IMR-90 (cell line): ENCODE measurements at regions not wholly inside any gene's neighbourhood (a gene's known extent, or its start where the extent isn't known, plus 50 kb on each side); places are given as distances from the start of the nearest gene placed in this dataset.
A peak's percentile ranks its signal among the peaks of the same experiment; 100 is the strongest.

Experiments used
- ATAC-seq: fragments of 200-7000 bp; cut with Tn5 transposase; 2 replicates; pipeline ENCODE4 v1.9.1; 2020; ENCODE audit warnings: low read depth, mild to moderate bottlenecking, moderate library complexity
- BruUV-seq: library from RNA; stranded (reverse); fragments of 400-500 nt; replicated peaks from 2 replicates; lab custom pipeline; 2021; lab: Mats Ljungman, UMichigan
- CTCF ChIA-PET: fragments of 300-600 bp; formaldehyde crosslinking; extraction: SDS; loops from one replicate; lab custom pipeline; 2021; ENCODE audit warnings: antibody characterized with exemption; lab: Yijun Ruan, JAX
- POLR2A ChIA-PET: fragments of 300-600 bp; sonication (Branson Sonifier 250); formaldehyde crosslinking; loops from one replicate; lab custom pipeline; 2022; ENCODE audit warnings: antibody characterized with exemption; ENCODE audit not compliant: unreplicated experiment; lab: Charles Lee
- DNase-seq: peaks from one replicate; pipeline ENCODE4 v3.0.0; 2013
- H2AFZ ChIP-seq: replicated peaks from 2 replicates; pipeline ENCODE3; 2013; ENCODE audit warnings: low read length, mild to moderate bottlenecking; ENCODE audit not compliant: poor library complexity
- H2AK5ac ChIP-seq: 2 replicates; pipeline ENCODE4 v1.6.1; 2013; ENCODE audit warnings: low read depth, low read length, inconsistent platforms
- H2AK9ac ChIP-seq: replicated peaks from 2 replicates; pipeline ENCODE3; 2013; ENCODE audit warnings: mild to moderate bottlenecking, low read depth, low read length, moderate library complexity; ENCODE audit not compliant: poor library complexity
- H2BK120ac ChIP-seq: 2 replicates; pipeline ENCODE4 v1.6.1; 2013; ENCODE audit warnings: low read depth, low read length, inconsistent platforms
- H2BK15ac ChIP-seq: 3 replicates; pipeline ENCODE4 v1.6.1; 2013; ENCODE audit warnings: low read depth, low read length, inconsistent platforms
- H2BK20ac ChIP-seq: 2 replicates; pipeline ENCODE4 v1.6.1; 2013; ENCODE audit warnings: low read depth, mild to moderate bottlenecking, inconsistent platforms, low read length, moderate library complexity
- H2BK5ac ChIP-seq: 2 replicates; pipeline ENCODE4 v1.6.1; 2013; ENCODE audit warnings: mild to moderate bottlenecking, low read depth, low read length, inconsistent platforms; ENCODE audit not compliant: poor library complexity, severe bottlenecking
- H3K14ac ChIP-seq: replicated peaks from 2 replicates; pipeline ENCODE4 v1.6.1; 2013; ENCODE audit warnings: low read depth, low read length, inconsistent platforms
- H3K18ac ChIP-seq: 2 replicates; pipeline ENCODE4 v1.6.1; 2013; ENCODE audit warnings: low read depth, low read length, control low read depth
- H3K23ac ChIP-seq: 2 replicates; pipeline ENCODE4 v1.6.1; 2013; ENCODE audit warnings: low read depth, low read length, inconsistent platforms
- H3K27ac ChIP-seq: 2 replicates; pipeline ENCODE4 v1.5.1; 2013; ENCODE audit warnings: mild to moderate bottlenecking, control low read depth, low read length; ENCODE audit not compliant: insufficient read depth
- H3K27me3 ChIP-seq: 2 replicates; pipeline ENCODE4 v1.6.1; 2013; ENCODE audit warnings: low read length; ENCODE audit not compliant: control insufficient read depth, insufficient read depth
- H3K36me3 ChIP-seq: 2 replicates; pipeline ENCODE4 v1.6.1; 2013; ENCODE audit warnings: low read length, mixed read lengths; ENCODE audit not compliant: control insufficient read depth, insufficient read depth
- H3K4ac ChIP-seq: 2 replicates; pipeline ENCODE4 v1.6.1; 2013; ENCODE audit warnings: low read depth, low read length, inconsistent platforms
- H3K4me1 ChIP-seq: 2 replicates; pipeline ENCODE4 v1.6.1; 2013; ENCODE audit warnings: low read length, mixed read lengths; ENCODE audit not compliant: control insufficient read depth, insufficient read depth
- H3K4me2 ChIP-seq: 2 replicates; pipeline ENCODE4 v1.6.1; 2013; ENCODE audit warnings: low read depth, mild to moderate bottlenecking, control low read depth, low read length, moderate library complexity
- H3K4me3 ChIP-seq: 2 replicates; pipeline ENCODE4 v1.5.1; 2013; ENCODE audit warnings: low read depth, mild to moderate bottlenecking, control low read depth, low read length, moderate library complexity; ENCODE audit not compliant: insufficient read depth
- H3K56ac ChIP-seq: 2 replicates; pipeline ENCODE4 v1.6.1; 2013; ENCODE audit warnings: low read length, inconsistent platforms; ENCODE audit not compliant: insufficient read depth; ENCODE audit errors: extremely low read depth
- H3K79me1 ChIP-seq, 2 experiments: 2 replicates each; pipeline ENCODE4 v1.6.1; 2013; ENCODE audit warnings: low read length in 2 of 2, inconsistent platforms in 1 of 2, low read depth in 1 of 2
- H3K9ac ChIP-seq: 2 replicates; pipeline ENCODE4 v1.6.1; 2013; ENCODE audit warnings: low read depth, low read length, control low read depth
- H3K9me1 ChIP-seq: 2 replicates; pipeline ENCODE4 v1.6.1; 2013; ENCODE audit warnings: low read length, inconsistent platforms; ENCODE audit not compliant: insufficient read depth
- H3K9me3 ChIP-seq: 2 replicates; pipeline ENCODE4 v1.6.1; 2013; ENCODE audit warnings: low read length; ENCODE audit not compliant: control insufficient read depth, insufficient read depth
- H4K20me1 ChIP-seq: 2 replicates; pipeline ENCODE4 v1.6.1; 2013; ENCODE audit warnings: low read length, inconsistent platforms; ENCODE audit not compliant: insufficient read depth
- H4K5ac ChIP-seq: 2 replicates; pipeline ENCODE4 v1.6.1; 2013; ENCODE audit warnings: mild to moderate bottlenecking, low read depth, low read length, control low read depth
- H4K8ac ChIP-seq, 2 experiments: 2 replicates each; pipeline ENCODE4 v1.6.1; 2013; ENCODE audit warnings: low read depth in 2 of 2, low read length in 2 of 2, control low read depth in 1 of 2, inconsistent platforms in 1 of 2
- H4K91ac ChIP-seq: 2 replicates; pipeline ENCODE4 v1.6.1; 2013; ENCODE audit warnings: low read depth, low read length, inconsistent platforms; ENCODE audit not compliant: insufficient read depth
- BHLHE40 ChIP-seq: fragments of 150-350 bp; IDR thresholded peaks from 2 replicates; pipeline ENCODE4 v1.6.1; 2016; ENCODE audit warnings: mild to moderate bottlenecking, low read depth, low read length
- CEBPB ChIP-seq: IDR thresholded peaks from 2 replicates; pipeline ENCODE4 v1.6.1; 2012; ENCODE audit warnings: low read depth, low read length, improper control_type of control experiment
- FOS ChIP-seq: fragments of 150-350 bp; IDR thresholded peaks from 2 replicates; pipeline ENCODE4 v1.6.1; 2016; ENCODE audit warnings: low read depth, low read length
- MAFK ChIP-seq: IDR thresholded peaks from 2 replicates; pipeline ENCODE4 v1.6.1; 2012; ENCODE audit warnings: low read depth, low read length, improper control_type of control experiment
- NFE2L2 ChIP-seq: fragments of 150-350 bp; IDR thresholded peaks from 2 replicates; pipeline ENCODE4 v1.6.1; 2016; ENCODE audit warnings: low read depth, mild to moderate bottlenecking, low read length
- POLR2A ChIP-seq: IDR thresholded peaks from 2 replicates; pipeline ENCODE4 v1.6.1; 2012; ENCODE audit warnings: mild to moderate bottlenecking, low read depth, low read length
- RAD21 ChIP-seq: IDR thresholded peaks from 2 replicates; pipeline ENCODE4 v1.6.1; 2012; ENCODE audit warnings: low read length, improper control_type of control experiment
- RFX5 ChIP-seq: IDR thresholded peaks from 2 replicates; pipeline ENCODE4 v1.8.0; 2012; ENCODE audit warnings: low read depth, mild to moderate bottlenecking, low read length, moderate library complexity
- SMC3 ChIP-seq: fragments of 150-350 bp; IDR thresholded peaks from 2 replicates; pipeline ENCODE4 v1.6.1; 2016; ENCODE audit warnings: low read depth, mild to moderate bottlenecking, antibody characterized with exemption, low read length, moderate library complexity
- WGBS, 2 experiments: methylation state at CpG; one replicate each; pipeline versions ENCODE4 v1.1.5 to v1.1.7; 2013; ENCODE audit warnings: missing lambda C conversion rate in 2 of 2; ENCODE audit not compliant: insufficient read length in 1 of 2; ENCODE audit errors: extremely low coverage in 2 of 2; 5-methylcytosine and 5-hydroxymethylcytosine counted together
- dilution Hi-C: fragments of 300-500 bp; cut with HindIII; formaldehyde crosslinking; loops from one replicate; pipeline ENCODE4 v1.14.3; 2018; ENCODE audit warnings: low sequenced_read_pairs; ENCODE audit not compliant: unreplicated experiment
- in situ Hi-C: fragments of 300-500 bp; cut with MboI; formaldehyde crosslinking; loops from 3 replicates; pipeline ENCODE4 v1.14.3; 2019; ENCODE audit warnings: low sequenced_read_pairs, inconsistent platforms, mixed read lengths
- intact Hi-C: fragments of 100-400 bp; cut with micrococcal nuclease; formaldehyde crosslinking; loops from 2 replicates; pipeline ENCODE4 v1.10.0; 2022
- TF ChIP-seq, protein P1 (sequence below): conservative IDR thresholded peaks from 2 replicates; pipeline ENCODE4 v1.5.1; 2012; ENCODE audit warnings: mild to moderate bottlenecking, low read depth, low read length, improper control_type of control experiment
- TF ChIP-seq, protein P2 (sequence below): fragments of 150-350 bp; IDR thresholded peaks from 2 replicates; pipeline ENCODE4 v1.6.1; 2017; ENCODE audit warnings: mild to moderate bottlenecking, antibody characterized with exemption, low read length, low read depth

DNA sequence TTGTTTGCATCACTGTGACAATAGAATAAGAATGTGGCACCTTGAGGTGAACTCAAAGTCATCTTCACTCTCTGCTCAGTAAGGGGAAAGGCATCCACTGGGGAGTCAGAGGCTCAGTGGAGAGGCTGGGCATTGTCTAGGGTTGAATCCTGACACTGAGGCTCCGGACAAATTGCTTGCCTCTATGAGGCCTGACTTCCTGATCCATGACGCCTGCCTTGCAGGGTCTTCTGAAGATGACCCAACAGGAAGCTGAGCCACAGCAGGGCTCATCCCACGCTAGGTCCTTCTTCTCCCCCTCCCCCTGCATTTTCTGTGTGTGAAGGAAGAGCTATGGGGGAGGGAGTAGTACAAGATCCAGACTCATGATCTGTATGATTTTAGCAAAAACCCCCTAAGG, 265.1 kb downstream of the SH3BP4 start:
- BruUV-seq, result no TSS peak
- H4K5ac ChIP-seq, result no peak overlapping the region
- no peak overlapping the region for H3K4me3 ChIP-seq
- H3K4me2 ChIP-seq, result no peak overlapping the region
- H3K9ac ChIP-seq, result no peak overlapping the region
- H2BK120ac ChIP-seq, result no peak overlapping the region
- H3K14ac ChIP-seq, result no peak overlapping the region
- no peak overlapping the region for H3K56ac ChIP-seq
- no peak overlapping the region for H2BK5ac ChIP-seq
- TF ChIP-seq, protein P1, sequence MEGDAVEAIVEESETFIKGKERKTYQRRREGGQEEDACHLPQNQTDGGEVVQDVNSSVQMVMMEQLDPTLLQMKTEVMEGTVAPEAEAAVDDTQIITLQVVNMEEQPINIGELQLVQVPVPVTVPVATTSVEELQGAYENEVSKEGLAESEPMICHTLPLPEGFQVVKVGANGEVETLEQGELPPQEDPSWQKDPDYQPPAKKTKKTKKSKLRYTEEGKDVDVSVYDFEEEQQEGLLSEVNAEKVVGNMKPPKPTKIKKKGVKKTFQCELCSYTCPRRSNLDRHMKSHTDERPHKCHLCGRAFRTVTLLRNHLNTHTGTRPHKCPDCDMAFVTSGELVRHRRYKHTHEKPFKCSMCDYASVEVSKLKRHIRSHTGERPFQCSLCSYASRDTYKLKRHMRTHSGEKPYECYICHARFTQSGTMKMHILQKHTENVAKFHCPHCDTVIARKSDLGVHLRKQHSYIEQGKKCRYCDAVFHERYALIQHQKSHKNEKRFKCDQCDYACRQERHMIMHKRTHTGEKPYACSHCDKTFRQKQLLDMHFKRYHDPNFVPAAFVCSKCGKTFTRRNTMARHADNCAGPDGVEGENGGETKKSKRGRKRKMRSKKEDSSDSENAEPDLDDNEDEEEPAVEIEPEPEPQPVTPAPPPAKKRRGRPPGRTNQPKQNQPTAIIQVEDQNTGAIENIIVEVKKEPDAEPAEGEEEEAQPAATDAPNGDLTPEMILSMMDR, result no peak
- no peak for TF ChIP-seq POLR2A
- TF ChIP-seq SMC3, result no peak
- TF ChIP-seq RAD21, result no peak
- no peak for TF ChIP-seq MAFK
- TF ChIP-seq FOS, result no peak
- TF ChIP-seq CEBPB, result no peak
- no peak for TF ChIP-seq RFX5
- TF ChIP-seq, protein P2, sequence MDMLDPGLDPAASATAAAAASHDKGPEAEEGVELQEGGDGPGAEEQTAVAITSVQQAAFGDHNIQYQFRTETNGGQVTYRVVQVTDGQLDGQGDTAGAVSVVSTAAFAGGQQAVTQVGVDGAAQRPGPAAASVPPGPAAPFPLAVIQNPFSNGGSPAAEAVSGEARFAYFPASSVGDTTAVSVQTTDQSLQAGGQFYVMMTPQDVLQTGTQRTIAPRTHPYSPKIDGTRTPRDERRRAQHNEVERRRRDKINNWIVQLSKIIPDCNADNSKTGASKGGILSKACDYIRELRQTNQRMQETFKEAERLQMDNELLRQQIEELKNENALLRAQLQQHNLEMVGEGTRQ, result no peak
- no peak for TF ChIP-seq NFE2L2
- no peak for TF ChIP-seq BHLHE40
- H2BK20ac ChIP-seq, result no peak overlapping the region
- H3K27ac ChIP-seq, result no peak overlapping the region
- no peaks in the 10 kb centered on the region for H4K20me1 ChIP-seq
- H3K18ac ChIP-seq, result no peak overlapping the region
- DNase-seq (peak; percentile 4), ATAC-seq (no peak)
- H3K4me1 ChIP-seq, result no peaks in the 10 kb centered on the region
- no peak overlapping the region for H4K8ac ChIP-seq
- H4K91ac ChIP-seq, result no peak overlapping the region
- peaks cover 34% of the 10 kb centered on the region for H3K27me3 ChIP-seq
- H3K79me1 ChIP-seq, result no peaks in the 10 kb centered on the region
- H2AK9ac ChIP-seq, result no peak overlapping the region
- CTCF ChIA-PET, result interaction anchor here (0.5 to 1.1 kb wide), 3 partner anchors 11 to 59 kb away, joined by 3 read pairs; no protein-coding TSS in a partner anchor
- H3K23ac ChIP-seq, result no peak overlapping the region
- no peak overlapping the region for H2AFZ ChIP-seq
- intact Hi-C loops (no loop called here), dilution Hi-C loops (no loop called here), in situ Hi-C loops (no loop called here)
- H3K4ac ChIP-seq, result no peak overlapping the region
- H3K9me1 ChIP-seq, result no peaks in the 10 kb centered on the region
- H2BK15ac ChIP-seq, result no peak overlapping the region
- POLR2A ChIA-PET, result no interaction called here
- H3K9me3 ChIP-seq, result no peaks in the 10 kb centered on the region
- H3K36me3 ChIP-seq, result no peaks in the 10 kb centered on the region
- H2AK5ac ChIP-seq, result no peak overlapping the region
- WGBS, 2 experiments, result 60% methylated on average over 1 of the region's 3 CpGs; no CpG with 5 or more reads in 1 of the 2 experiments
